ENCODE measurements at regions not wholly inside any gene's neighbourhood (a gene's known extent, or its start where the extent isn't known, plus 50 kb on each side); places are given as distances from the start of the nearest gene placed in this dataset.

DNA sequence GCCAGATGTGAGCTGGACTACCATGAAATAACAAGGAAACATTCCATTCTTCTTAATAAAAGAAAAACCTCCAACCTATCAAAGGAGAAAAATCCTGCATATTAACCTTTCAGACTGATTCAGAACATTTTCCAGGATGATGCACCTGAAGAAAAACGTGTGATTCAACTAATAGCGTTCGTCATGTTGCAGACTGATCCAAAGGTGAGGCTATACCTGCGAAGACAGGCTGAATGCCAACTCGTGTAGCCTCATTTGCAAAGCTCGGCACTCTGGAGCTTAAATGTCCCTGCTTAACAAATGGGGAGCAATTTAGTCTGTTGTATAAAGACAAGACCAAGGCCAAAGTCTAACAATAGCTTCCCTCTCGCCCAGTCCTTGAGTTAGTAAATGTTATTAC is 172.0 kb upstream of the NOCT start:
- no peak overlapping the region for H3K4me3 ChIP-seq (ENCODE audit: low read depth, low read length)
- TF ChIP-seq, protein P1, sequence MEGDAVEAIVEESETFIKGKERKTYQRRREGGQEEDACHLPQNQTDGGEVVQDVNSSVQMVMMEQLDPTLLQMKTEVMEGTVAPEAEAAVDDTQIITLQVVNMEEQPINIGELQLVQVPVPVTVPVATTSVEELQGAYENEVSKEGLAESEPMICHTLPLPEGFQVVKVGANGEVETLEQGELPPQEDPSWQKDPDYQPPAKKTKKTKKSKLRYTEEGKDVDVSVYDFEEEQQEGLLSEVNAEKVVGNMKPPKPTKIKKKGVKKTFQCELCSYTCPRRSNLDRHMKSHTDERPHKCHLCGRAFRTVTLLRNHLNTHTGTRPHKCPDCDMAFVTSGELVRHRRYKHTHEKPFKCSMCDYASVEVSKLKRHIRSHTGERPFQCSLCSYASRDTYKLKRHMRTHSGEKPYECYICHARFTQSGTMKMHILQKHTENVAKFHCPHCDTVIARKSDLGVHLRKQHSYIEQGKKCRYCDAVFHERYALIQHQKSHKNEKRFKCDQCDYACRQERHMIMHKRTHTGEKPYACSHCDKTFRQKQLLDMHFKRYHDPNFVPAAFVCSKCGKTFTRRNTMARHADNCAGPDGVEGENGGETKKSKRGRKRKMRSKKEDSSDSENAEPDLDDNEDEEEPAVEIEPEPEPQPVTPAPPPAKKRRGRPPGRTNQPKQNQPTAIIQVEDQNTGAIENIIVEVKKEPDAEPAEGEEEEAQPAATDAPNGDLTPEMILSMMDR (IDR thresholded peaks at IDR 0.05; ENCODE audit: low read depth, low read length, missing control alignments) = no peak
- no peak for DNase-seq (ENCODE audit: low read depth)

DNA sequence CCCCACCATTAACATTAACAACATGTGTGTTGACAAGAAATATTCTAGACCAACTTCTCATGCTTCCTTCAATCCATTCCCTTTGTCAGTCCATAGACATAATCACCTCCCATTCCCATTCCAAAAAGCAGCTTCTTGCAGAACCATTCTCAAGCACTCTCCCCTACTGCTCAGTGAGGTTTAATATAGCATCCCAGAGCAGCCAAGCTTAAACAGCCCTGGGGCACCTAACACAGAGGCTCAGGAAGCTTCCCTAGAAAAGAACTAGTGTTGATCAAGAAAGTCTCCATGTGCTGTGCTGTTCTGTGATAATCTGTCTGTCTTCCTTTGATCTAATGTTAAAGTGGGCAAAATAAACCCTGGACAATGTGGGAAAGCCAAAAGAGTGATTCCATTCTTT is 174.2 kb upstream of the NOCT start:
- no peak overlapping the region for H3K4me3 ChIP-seq (ENCODE audit: low read depth, low read length)
- no peak for DNase-seq (ENCODE audit: low read depth)
- TF ChIP-seq, protein P1 (IDR thresholded peaks at IDR 0.05; ENCODE audit: low read depth, low read length, missing control alignments) = no peak

DNA sequence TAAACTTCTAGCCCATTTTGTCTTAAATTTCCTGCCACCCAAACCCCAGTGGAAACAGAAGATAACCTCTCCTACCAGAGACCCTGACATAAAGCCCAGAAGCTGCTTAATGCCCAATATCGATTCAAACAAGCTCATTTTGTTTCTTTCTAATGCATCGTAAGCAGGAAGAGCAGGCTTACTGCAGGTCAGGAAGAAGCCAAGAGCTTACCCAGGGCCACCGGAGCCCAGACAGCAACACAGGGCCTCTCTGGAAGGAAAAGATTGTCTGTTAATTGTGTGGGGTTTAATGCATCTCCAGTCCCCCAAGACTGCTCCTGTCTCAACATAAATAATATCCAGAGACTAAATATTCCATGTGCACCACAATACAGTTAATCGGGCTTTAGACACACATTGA is 177.3 kb upstream of the NOCT start:
- TF ChIP-seq, protein P1 (IDR thresholded peaks at IDR 0.05; ENCODE audit: low read depth, low read length, missing control alignments) = no peak
- no peak for DNase-seq (ENCODE audit: low read depth)

DNA sequence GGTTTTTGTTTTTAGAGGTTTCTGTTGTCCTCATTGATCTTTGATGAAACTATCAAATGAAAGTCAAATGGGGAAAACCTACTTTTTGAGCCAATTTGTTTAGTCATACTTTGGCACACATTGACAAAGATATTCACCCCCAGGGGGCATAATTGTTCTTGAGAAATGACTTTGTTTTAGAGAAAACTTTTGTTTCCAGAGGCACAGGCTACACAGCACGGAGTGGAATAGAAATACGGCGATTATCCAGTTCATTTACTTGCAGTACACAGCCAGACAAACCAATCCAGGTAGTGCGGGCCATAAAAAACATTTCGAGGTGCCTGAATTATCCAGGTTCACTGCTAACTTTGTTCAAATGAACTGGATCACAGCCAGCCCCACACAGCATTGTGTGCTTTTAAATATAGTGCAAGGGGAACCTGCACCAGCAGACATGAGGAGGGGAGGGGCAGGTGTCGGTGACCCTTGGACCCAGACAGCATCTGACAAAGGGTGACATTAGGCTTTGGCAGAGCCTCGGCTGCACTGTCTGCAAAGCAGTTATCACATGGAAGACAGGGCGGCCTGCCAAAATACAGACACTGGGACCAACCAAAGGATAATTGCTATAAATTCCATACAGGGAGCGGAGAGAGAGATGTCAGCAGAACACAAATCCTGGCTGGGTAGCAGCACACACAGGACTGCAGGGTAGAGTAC is 179.6 kb upstream of the NOCT start:
- TF ChIP-seq, protein P1 (IDR thresholded peaks at IDR 0.05; ENCODE audit: low read depth, low read length, missing control alignments) = no peak
- no peak for DNase-seq (ENCODE audit: low read depth)
- H3K4me3 ChIP-seq (ENCODE audit: low read depth, low read length) = no peak overlapping the region

More for the DNA sequence above, 177.3 kb upstream of the NOCT start:
- no peak overlapping the region for H3K4me3 ChIP-seq (ENCODE audit: low read depth, low read length)

DNA sequence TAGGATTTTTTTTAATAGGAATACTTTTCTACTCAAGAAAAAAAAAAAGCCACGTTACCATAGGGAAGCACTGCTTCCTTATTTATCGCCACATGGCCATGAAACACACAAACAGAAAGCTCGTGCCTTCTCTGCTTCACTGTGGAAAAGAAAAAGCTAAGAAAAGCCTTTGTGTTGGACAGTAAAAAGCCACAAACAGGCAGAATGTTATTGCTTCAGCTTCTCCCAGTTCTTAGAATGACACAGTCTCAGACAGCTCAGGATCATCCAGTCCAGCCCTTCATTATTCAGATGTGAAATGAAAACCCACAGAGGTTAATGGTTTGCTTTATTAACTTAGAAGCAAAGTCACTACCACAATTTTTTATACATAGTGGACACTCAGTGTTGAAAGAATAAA is 181.6 kb upstream of the NOCT start:
- no peak for DNase-seq (ENCODE audit: low read depth)
- no peak overlapping the region for H3K4me3 ChIP-seq (ENCODE audit: low read depth, low read length)
- TF ChIP-seq, protein P1 (IDR thresholded peaks at IDR 0.05; ENCODE audit: low read depth, low read length, missing control alignments) = no peak

DNA sequence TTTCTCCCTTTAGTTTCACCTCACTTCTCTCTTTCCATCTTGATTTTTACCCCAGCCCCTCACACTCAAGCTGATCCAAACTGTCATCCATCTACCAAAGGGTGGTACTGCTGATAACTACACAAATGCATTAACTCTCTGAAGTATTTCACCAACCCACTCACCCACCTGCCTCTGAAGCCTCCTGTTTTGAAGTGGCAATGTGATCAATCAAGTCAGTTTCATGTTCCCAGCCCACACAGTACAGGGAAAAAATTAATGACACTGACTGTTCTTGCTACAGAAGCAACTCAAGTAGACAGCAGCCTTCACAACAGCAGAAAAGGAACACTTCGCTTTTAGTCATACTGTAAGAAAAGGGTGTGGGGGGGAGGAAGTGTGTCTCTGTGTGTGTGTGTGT is 183.0 kb upstream of the NOCT start:
- H3K4me3 ChIP-seq (ENCODE audit: low read depth, low read length) = no peak overlapping the region
- DNase-seq (ENCODE audit: low read depth) = no peak
- TF ChIP-seq, protein P1 (IDR thresholded peaks at IDR 0.05; ENCODE audit: low read depth, low read length, missing control alignments) = no peak

DNA sequence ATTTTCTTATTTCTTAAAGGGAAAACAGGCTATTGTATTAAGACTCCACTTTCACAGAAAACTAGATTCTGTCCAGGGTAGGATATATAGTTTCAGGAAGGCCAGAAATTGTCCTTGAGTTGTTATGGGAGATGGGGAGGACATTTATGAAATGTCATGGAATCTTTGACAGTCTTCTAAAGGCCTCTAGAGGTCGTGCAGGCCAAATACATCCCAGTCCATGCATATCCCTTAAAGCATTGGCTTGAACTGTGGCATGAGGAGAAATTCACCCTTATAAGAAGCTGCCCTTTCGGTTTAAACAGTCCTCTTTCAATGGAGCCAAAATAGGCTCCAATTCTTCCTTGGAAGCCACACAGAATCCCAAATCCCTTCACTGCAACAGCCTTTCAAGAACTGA is 183.6 kb upstream of the NOCT start:
- TF ChIP-seq, protein P1 (IDR thresholded peaks at IDR 0.05; ENCODE audit: low read depth, low read length, missing control alignments) = no peak
- DNase-seq (ENCODE audit: low read depth) = no peak
- no peak overlapping the region for H3K4me3 ChIP-seq (ENCODE audit: low read depth, low read length)

All from GM12864 (cell line).